Tibial nerve (tissue), 4 donors: ENCODE measurements at regions not wholly inside any gene's neighbourhood (a gene's known extent, or its start where the extent isn't known, plus 50 kb on each side); places are given as distances from the start of the nearest gene placed in this dataset.

Source experiments
- CTCF ChIP-seq, 5 experiments: fragments of 200-600 bp in 3 of 5; fragments of 450-650 bp in 2 of 5; sonication (generic) in 3 of 5; IDR thresholded peaks; one replicate each; pipeline ENCODE4 v1.5.1; 2016 to 2019; ENCODE audit warnings: antibody characterized with exemption in 5 of 5, mild to moderate bottlenecking in 3 of 5, moderate library complexity in 2 of 5
- EP300 ChIP-seq, 2 donors: sonication (generic); formaldehyde crosslinking; IDR thresholded peaks; one replicate each; pipeline ENCODE4 v1.6.1; 2017; ENCODE audit warnings: antibody characterized with exemption in 2 of 2, mild to moderate bottlenecking in 1 of 2

DNA sequence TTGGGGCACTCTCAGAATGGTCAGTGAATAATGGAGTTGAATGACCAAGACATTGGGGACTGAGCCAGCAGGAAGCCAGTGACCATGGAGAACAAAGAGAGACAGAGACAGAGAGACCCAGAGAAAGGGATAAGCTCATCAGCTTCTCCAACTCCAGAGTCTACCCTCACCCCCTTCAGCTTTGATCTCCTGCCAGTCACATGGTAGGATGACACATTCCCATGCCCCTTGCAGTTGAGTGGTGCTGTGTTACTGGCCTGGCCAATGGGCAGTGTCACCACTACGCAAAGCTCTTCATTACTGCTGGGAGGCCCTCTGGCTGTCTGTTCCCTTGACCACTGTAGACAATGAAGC lies 643.5 kb downstream of the AJAP1 start:
- TF ChIP-seq CTCF (IDR thresholded peaks at IDR 0.05) (no peak), EP300 (IDR thresholded peaks at IDR 0.05) (no peak)
